Psoas muscle (tissue), 7 donors: ENCODE measurements at regions not wholly inside any gene's neighbourhood (a gene's known extent, or its start where the extent isn't known, plus 50 kb on each side); places are given as distances from the start of the nearest gene placed in this dataset.

Source experiments
- ATAC-seq, 4 donors: fragments of 200-7000 bp; cut with Tn5 transposase; one replicate each; pipeline ENCODE4 v1.9.1; 2020; ENCODE audit warnings: moderate library complexity in 3 of 4, mild to moderate bottlenecking in 2 of 4
- DNase-seq, 2 donors: peaks; one replicate each; pipeline ENCODE4 v3.0.0-alpha.2; 2020
- H3K27ac ChIP-seq: fragments of 200-600 bp; one replicate; pipeline ENCODE4 v1.8.0; 2022
- H3K27me3 ChIP-seq, 3 donors: fragments of 200-600 bp in 1 of 3; one replicate each; pipeline versions ENCODE4 v1.6.1 to v1.8.0; 2013 to 2022; ENCODE audit warnings: low read length in 2 of 3, mild to moderate bottlenecking in 2 of 3, moderate library complexity in 1 of 3; ENCODE audit not compliant: insufficient read depth in 3 of 3
- H3K36me3 ChIP-seq, 2 donors: fragments of 200-600 bp in 1 of 2; one replicate each; pipeline versions ENCODE4 v1.6.1 to v1.8.0; 2013 to 2022; ENCODE audit warnings: low read depth in 1 of 2, mild to moderate bottlenecking in 1 of 2, moderate library complexity in 1 of 2; ENCODE audit not compliant: insufficient read depth in 1 of 2
- H3K4me1 ChIP-seq: fragments of 200-600 bp; one replicate; pipeline ENCODE4 v1.8.0; 2022
- H3K4me3 ChIP-seq: fragments of 200-600 bp; one replicate; pipeline ENCODE4 v1.8.0; 2022; ENCODE audit warnings: mild to moderate bottlenecking
- H3K9me3 ChIP-seq: fragments of 200-600 bp; one replicate; pipeline ENCODE4 v1.8.0; 2022
- WGBS, 3 donors: extraction: QIAGEN DNeasy Blood & Tissue Kit; methylation state at CpG; one replicate each; pipeline versions ENCODE4 v1.1.6 to v1.1.7; 2013; 5-methylcytosine and 5-hydroxymethylcytosine counted together
- intact Hi-C, 2 donors: fragments of 100-400 bp; cut with DNase I; formaldehyde crosslinking; loops; one replicate each; pipeline versions ENCODE4 v1.11.0 to v1.14.2; 2022
- TF ChIP-seq, protein P1 (sequence below): fragments of 200-600 bp; IDR thresholded peaks from one replicate; pipeline ENCODE4 v1.8.0; 2022; ENCODE audit warnings: antibody characterized with exemption
- donor health status: healthy with polysubstance abuse.
- donor health status: DM: no; HTN: no; CAD: no; lungs with moderate emphysema.
- donor health status: Bipolar disorder and iron deficiency.
- donor health status: healthy.
- donor health status: DM: yes; HTN: yes; CAD: no.
- donor health status: DM: no; HTN: no; CAD: no.
- donor health status: DM: yes; HTN: yes; CAD: no.

DNA sequence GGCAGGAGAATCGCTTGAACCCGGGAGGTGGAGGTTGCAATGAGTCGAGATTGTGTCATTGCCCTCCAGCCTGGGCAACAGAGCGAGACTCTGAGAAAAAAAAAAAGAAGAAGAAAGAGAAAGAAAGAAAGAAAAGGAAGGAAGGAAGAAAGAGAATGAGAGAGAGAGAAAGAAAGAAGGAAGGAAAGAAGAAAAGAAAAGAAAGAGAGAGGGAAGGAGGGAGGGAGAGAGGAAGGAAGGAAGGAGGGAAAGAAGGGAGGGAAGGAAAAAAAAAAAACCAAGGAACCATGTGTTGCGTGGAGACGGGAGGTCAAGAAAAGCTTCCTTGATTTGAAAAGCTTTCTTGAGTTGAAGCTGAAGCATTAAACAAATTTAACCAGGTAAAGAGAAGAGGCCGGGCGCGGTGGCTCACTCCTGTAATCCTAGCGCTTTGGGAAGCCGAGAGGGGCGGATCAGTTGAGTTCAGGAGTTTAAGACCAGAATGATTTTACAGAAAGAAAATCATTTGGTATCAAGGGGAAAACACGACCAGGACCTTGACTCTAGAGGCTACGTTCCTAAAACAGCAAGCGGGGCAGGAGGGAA is 90.5 kb upstream of the PRSS16 start:
- ATAC-seq (peak in 1 of 4 donors; percentile 8), DNase-seq (no peak)
- 37 to 39% (median 38%) methylated on average over 15 of the region's 15 CpGs for WGBS, 3 donors
- Histone ChIP-seq H3K4me1 (peaks cover 5% of the 10 kb centered on the region), H3K36me3 (no peaks in the 10 kb centered on the region), H3K27ac (no peak overlapping the region), H3K4me3 (peak overlapping the region; percentile 58), H3K9me3 (no peaks in the 10 kb centered on the region), H3K27me3 (peaks cover 0 to 7% (median 0%) of the 10 kb centered on the region in 3 donors)
- TF ChIP-seq, protein P1, sequence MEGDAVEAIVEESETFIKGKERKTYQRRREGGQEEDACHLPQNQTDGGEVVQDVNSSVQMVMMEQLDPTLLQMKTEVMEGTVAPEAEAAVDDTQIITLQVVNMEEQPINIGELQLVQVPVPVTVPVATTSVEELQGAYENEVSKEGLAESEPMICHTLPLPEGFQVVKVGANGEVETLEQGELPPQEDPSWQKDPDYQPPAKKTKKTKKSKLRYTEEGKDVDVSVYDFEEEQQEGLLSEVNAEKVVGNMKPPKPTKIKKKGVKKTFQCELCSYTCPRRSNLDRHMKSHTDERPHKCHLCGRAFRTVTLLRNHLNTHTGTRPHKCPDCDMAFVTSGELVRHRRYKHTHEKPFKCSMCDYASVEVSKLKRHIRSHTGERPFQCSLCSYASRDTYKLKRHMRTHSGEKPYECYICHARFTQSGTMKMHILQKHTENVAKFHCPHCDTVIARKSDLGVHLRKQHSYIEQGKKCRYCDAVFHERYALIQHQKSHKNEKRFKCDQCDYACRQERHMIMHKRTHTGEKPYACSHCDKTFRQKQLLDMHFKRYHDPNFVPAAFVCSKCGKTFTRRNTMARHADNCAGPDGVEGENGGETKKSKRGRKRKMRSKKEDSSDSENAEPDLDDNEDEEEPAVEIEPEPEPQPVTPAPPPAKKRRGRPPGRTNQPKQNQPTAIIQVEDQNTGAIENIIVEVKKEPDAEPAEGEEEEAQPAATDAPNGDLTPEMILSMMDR: no peak
- intact Hi-C loops: no loop called here

DNA sequence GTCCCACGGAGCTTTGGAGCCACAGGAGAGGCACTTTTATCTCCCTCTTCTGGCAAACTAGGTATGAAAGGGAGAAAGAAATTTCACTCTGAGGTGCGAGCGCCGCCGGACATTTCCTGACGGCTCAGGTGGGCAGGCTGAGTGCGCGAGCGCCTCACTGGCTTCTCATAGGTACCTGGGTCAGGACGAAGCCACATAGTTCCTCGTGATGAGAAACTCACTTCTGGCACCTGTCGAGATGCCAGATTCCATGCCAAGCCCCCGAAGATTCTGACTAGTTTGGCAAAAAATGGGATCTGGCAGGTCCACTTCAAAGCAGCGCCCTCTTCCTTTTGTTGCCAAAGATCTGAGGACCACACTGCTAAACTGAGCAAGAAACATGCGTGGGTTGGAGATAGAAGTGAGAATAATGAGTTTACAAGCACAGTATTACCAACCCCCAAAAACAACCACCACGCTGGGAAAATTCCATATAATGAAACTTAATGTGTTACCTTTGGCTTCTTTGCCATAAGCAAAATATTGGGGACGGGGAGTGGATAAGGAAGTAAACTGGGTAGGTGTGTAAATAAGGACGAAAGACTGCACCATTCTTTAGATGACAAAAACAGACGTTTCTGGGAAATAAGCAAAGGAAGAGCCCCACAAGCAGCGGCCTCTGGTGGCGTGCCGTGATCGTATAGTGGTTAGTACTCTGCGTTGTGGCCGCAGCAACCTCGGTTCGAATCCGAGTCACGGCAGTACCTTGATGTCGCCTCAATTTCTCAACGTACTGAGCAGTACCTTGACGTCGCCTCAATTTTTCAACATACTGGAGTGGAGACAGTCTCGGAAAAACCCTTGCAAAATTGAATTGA is 89.8 kb upstream of the PRSS16 start:
- no peaks in the 10 kb centered on the region for H3K36me3 ChIP-seq
- TF ChIP-seq, protein P1: peak; percentile 36
- peak overlapping the region; percentile 58 for H3K4me3 ChIP-seq
- H3K4me1 ChIP-seq: peaks cover 5% of the 10 kb centered on the region
- WGBS, 3 donors: 3 to 4% (median 3%) methylated on average over 34 of the region's 34 CpGs
- H3K27ac ChIP-seq: no peak overlapping the region
- ATAC-seq (peak; percentile 34 to 83 (median 77)), DNase-seq (peak; percentile 57 to 74)
- intact Hi-C loops: no loop called here
- no peaks in the 10 kb centered on the region for H3K9me3 ChIP-seq
- peaks cover 0 to 7% (median 0%) of the 10 kb centered on the region in 3 donors for H3K27me3 ChIP-seq

DNA sequence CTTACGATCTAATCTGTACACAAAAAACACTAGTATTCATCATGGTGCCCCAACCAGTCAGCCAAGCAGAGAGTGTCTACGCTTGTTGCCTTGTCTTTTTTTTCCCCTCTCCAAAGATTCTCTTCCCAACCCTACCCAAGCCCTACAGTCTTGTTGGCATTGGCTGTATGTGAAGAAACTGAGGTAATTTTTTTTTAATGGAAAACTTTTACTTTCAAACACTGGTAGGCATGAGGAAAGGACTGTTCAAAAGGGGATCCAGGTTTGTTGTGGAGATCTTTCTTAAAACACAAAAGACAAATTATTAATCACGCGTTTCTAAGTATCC is 89.2 kb upstream of the PRSS16 start:
- intact Hi-C loops: no loop called here
- ATAC-seq (no peak), DNase-seq (no peak)
- no peaks in the 10 kb centered on the region for H3K9me3 ChIP-seq
- no peak overlapping the region for H3K27ac ChIP-seq
- H3K4me3 ChIP-seq: no peak overlapping the region
- peaks cover 0 to 7% (median 0%) of the 10 kb centered on the region in 3 donors for H3K27me3 ChIP-seq
- TF ChIP-seq, protein P1: no peak
- no peaks in the 10 kb centered on the region for H3K36me3 ChIP-seq
- WGBS, 3 donors: 66 to 75% (median 70%) methylated on average over 4 of the region's 4 CpGs
- H3K4me1 ChIP-seq: peaks cover 5% of the 10 kb centered on the region

DNA sequence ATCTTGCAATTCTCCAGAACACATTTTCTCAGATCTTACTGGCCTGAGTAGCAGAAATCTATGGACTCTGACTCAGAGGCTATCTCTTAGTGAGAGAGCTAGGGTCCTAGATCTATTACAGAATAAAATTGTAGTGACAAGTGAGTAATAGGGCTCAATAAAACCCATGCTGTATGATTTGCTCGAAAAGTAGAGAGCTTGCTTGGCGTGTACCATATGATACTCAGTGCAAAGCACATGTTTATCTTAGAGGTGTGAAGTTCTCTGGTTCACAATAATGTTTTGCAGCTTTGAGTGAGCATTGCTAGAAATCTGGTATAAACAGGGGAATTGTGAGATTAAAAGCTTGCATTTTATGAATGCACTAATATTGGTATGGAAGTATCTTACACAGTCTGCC is 87.8 kb upstream of the PRSS16 start:
- H3K27me3 ChIP-seq: peaks cover 0 to 7% (median 0%) of the 10 kb centered on the region in 3 donors
- intact Hi-C loops: loop anchor here in 1 of 2 donors (10.0 kb wide), 1 partner anchor 1365 kb away; no protein-coding TSS in a partner anchor
- DNase-seq (no peak), ATAC-seq (no peak)
- H3K27ac ChIP-seq: no peak overlapping the region
- H3K9me3 ChIP-seq: no peaks in the 10 kb centered on the region
- no peaks in the 10 kb centered on the region for H3K36me3 ChIP-seq
- peaks cover 5% of the 10 kb centered on the region for H3K4me1 ChIP-seq
- TF ChIP-seq, protein P1: no peak
- no peak overlapping the region for H3K4me3 ChIP-seq
- WGBS, 3 donors: 89 to 96% (median 91%) methylated on average over 2 of the region's 2 CpGs
